SK-N-SH (cell line): ENCODE measurements at regions not wholly inside any gene's neighbourhood (a gene's known extent, or its start where the extent isn't known, plus 50 kb on each side); places are given as distances from the start of the nearest gene placed in this dataset.
A peak's percentile ranks its signal among the peaks of the same experiment; 100 is the strongest.

Experiments
- CTCF ChIA-PET: fragments of 300-600, 350-600 bp; formaldehyde crosslinking; extraction: SDS; loops from one replicate; lab custom pipeline; 2021; lab: Yijun Ruan, JAX
- POLR2A ChIA-PET: fragments of 350-600 bp; sonication (Branson Sonifier 250); formaldehyde crosslinking; extraction: SDS; loops from one replicate; lab custom pipeline; 2020; ENCODE audit warnings: antibody characterized with exemption, inconsistent platforms; lab: Yijun Ruan, JAX
- DNase-seq: peaks from one replicate; pipeline ENCODE4 v3.0.0; 2012
- H2AFZ ChIP-seq: fragments of 200-600 bp; sonication (generic); 2 replicates; pipeline ENCODE4 v1.8.1; 2016; ENCODE audit warnings: antibody characterized with exemption, mild to moderate bottlenecking, low read depth
- H3F3A ChIP-seq: fragments of 200-600 bp; sonication (generic); replicated peaks from 2 replicates; pipeline ENCODE3; 2016; ENCODE audit warnings: antibody characterized with exemption, mild to moderate bottlenecking; ENCODE audit not compliant: insufficient read depth
- H3K27ac ChIP-seq, 2 experiments: fragments of 200-500 bp in 1 of 2; fragments of 200-600 bp in 1 of 2; sonication (Bioruptor generic) in 1 of 2; sonication (generic), shearing (Covaris generic) in 1 of 2; 2 replicates each; pipeline versions ENCODE4 v1.5.1 to v1.6.1; 2014 to 2016; ENCODE audit warnings: low read depth in 2 of 2, inconsistent platforms in 1 of 2, low read length in 1 of 2, mild to moderate bottlenecking in 1 of 2, mixed read lengths in 1 of 2
- H3K27me3 ChIP-seq: fragments of 200-600 bp; sonication (generic), shearing (Covaris generic); 2 replicates; pipeline ENCODE4 v1.6.1; 2016; ENCODE audit warnings: mixed run types; ENCODE audit not compliant: insufficient read depth
- H3K36me3 ChIP-seq, 2 experiments: fragments of 200-500 bp in 1 of 2; fragments of 200-600 bp in 1 of 2; sonication (Bioruptor generic) in 1 of 2; sonication (generic) in 1 of 2; replicated peaks in 1 of 2; 2 replicates each; pipeline versions ENCODE3 to v1.5.1; 2014 to 2016; ENCODE audit warnings: low read length in 1 of 2, mild to moderate bottlenecking in 1 of 2; ENCODE audit not compliant: insufficient read depth in 2 of 2, control insufficient read depth in 1 of 2
- H3K4me1 ChIP-seq, 2 experiments: fragments of 200-500 bp in 1 of 2; fragments of 200-600 bp in 1 of 2; sonication (Bioruptor generic) in 1 of 2; sonication (generic), shearing (Covaris generic) in 1 of 2; 2 replicates each; pipeline versions ENCODE4 v1.5.1 to v1.6.1; 2014 to 2016; ENCODE audit warnings: low read depth in 1 of 2, low read length in 1 of 2, mixed run types in 1 of 2; ENCODE audit not compliant: insufficient read depth in 2 of 2, control insufficient read depth in 1 of 2
- H3K4me2 ChIP-seq: fragments of 200-600 bp; sonication (generic), shearing (Covaris generic); 2 replicates; pipeline ENCODE4 v1.6.1; 2017; ENCODE audit warnings: mixed run types
- H3K4me3 ChIP-seq, 2 experiments: fragments of 200-500 bp in 1 of 2; fragments of 200-600 bp in 1 of 2; sonication (Bioruptor generic) in 1 of 2; sonication (generic), shearing (Covaris generic) in 1 of 2; 2 replicates each; pipeline versions ENCODE4 v1.5.1 to v1.8.1; 2014 to 2016; ENCODE audit warnings: low read depth in 2 of 2, inconsistent platforms in 1 of 2, low read length in 1 of 2, mild to moderate bottlenecking in 1 of 2, mixed read lengths in 1 of 2, moderate library complexity in 1 of 2
- H3K79me2 ChIP-seq: fragments of 200-600 bp; sonication (generic); 2 replicates; pipeline ENCODE4 v1.8.1; 2017; ENCODE audit warnings: mild to moderate bottlenecking; ENCODE audit not compliant: insufficient read depth
- H3K9ac ChIP-seq: fragments of 200-600 bp; sonication (generic); 2 replicates; pipeline ENCODE4 v1.6.1; 2017; ENCODE audit warnings: mixed run types
- H3K9me2 ChIP-seq: fragments of 200-600 bp; sonication (generic); 2 replicates; pipeline ENCODE4 v1.6.1; 2017; ENCODE audit warnings: mixed run types
- H3K9me3 ChIP-seq: fragments of 200-600 bp; sonication (generic); 2 replicates; pipeline ENCODE4 v1.6.1; 2017; ENCODE audit warnings: mixed run types, mild to moderate bottlenecking, moderate library complexity
- H4K20me1 ChIP-seq: fragments of 200-600 bp; sonication (generic); 2 replicates; pipeline ENCODE4 v1.6.1; 2017; ENCODE audit warnings: mild to moderate bottlenecking, mixed run types; ENCODE audit not compliant: insufficient read depth
- CHD2 ChIP-seq: fragments of 150-350 bp; IDR thresholded peaks from 2 replicates; pipeline ENCODE4 v1.6.1; 2018; ENCODE audit warnings: low read length; ENCODE audit not compliant: partially characterized antibody
- CTCF ChIP-seq: fragments of 200-600 bp; sonication (generic); IDR thresholded peaks from 2 replicates; pipeline ENCODE4 v1.6.1; 2017; ENCODE audit warnings: antibody characterized with exemption, mild to moderate bottlenecking, moderate library complexity
- ELF1 ChIP-seq: IDR thresholded peaks from 2 replicates; pipeline ENCODE4 v1.4.0; 2012
- EP300 ChIP-seq, 2 experiments: IDR thresholded peaks; 2 replicates each; pipeline versions ENCODE4 v1.4.0 to v1.6.1; 2012; ENCODE audit warnings: borderline replicate concordance in 1 of 2, low read depth in 1 of 2, low read length in 1 of 2
- EZH2phosphoT487 ChIP-seq: fragments of 200-600 bp; sonication (generic); IDR thresholded peaks from 2 replicates; pipeline ENCODE4 v1.6.1; 2017; ENCODE audit warnings: low read depth, mixed run types, mild to moderate bottlenecking, antibody characterized with exemption, moderate library complexity, borderline replicate concordance
- FOXM1 ChIP-seq: IDR thresholded peaks from 2 replicates; pipeline ENCODE4 v1.4.0; 2012; ENCODE audit warnings: low read depth, mild to moderate bottlenecking
- GABPA ChIP-seq: IDR thresholded peaks from 2 replicates; pipeline ENCODE4 v1.4.0; 2012; ENCODE audit warnings: low read depth, mild to moderate bottlenecking
- MEF2A ChIP-seq: IDR thresholded peaks from 2 replicates; pipeline ENCODE4 v1.4.0; 2012; ENCODE audit warnings: low read depth, borderline replicate concordance
- MXI1 ChIP-seq: IDR thresholded peaks from 2 replicates; pipeline ENCODE4 v1.6.1; 2012; ENCODE audit warnings: mild to moderate bottlenecking, low read depth, low read length, improper control_type of control experiment
- NFIC ChIP-seq: IDR thresholded peaks from 2 replicates; pipeline ENCODE4 v1.4.0; 2012; ENCODE audit warnings: borderline replicate concordance
- PBX3 ChIP-seq: IDR thresholded peaks from 2 replicates; pipeline ENCODE4; 2012
- POLR2AphosphoS5 ChIP-seq: IDR thresholded peaks from 2 replicates; pipeline ENCODE4 v1.6.1; 2012; ENCODE audit warnings: low read depth, low read length
- SIN3A ChIP-seq: IDR thresholded peaks from 2 replicates; pipeline ENCODE4 v1.6.1; 2012; ENCODE audit warnings: low read depth, mild to moderate bottlenecking, low read length, moderate library complexity, borderline replicate concordance
- SMC3 ChIP-seq: IDR thresholded peaks from 2 replicates; pipeline ENCODE4 v1.6.1; 2012; ENCODE audit warnings: low read depth, low read length, improper control_type of control experiment
- TCF12 ChIP-seq: IDR thresholded peaks from 2 replicates; pipeline ENCODE4 v1.4.0; 2012
- TEAD4 ChIP-seq: IDR thresholded peaks from 2 replicates; pipeline ENCODE4 v1.4.0; 2012; ENCODE audit warnings: mild to moderate bottlenecking, borderline replicate concordance; ENCODE audit not compliant: insufficient read depth
- WGBS: methylation state at CpG from one replicate; pipeline ENCODE4 v1.1.6; 2017; ENCODE audit warnings: low lambda C conversion rate; 5-methylcytosine and 5-hydroxymethylcytosine counted together
- TF ChIP-seq, protein P1 (sequence below): IDR thresholded peaks from 2 replicates; pipeline ENCODE4 v1.6.1; 2012; ENCODE audit warnings: mild to moderate bottlenecking, low read depth, low read length, moderate library complexity
- TF ChIP-seq, protein P2 (sequence below): IDR thresholded peaks from 2 replicates; pipeline ENCODE4 v1.4.0; 2012; ENCODE audit warnings: low read depth, borderline replicate concordance

DNA sequence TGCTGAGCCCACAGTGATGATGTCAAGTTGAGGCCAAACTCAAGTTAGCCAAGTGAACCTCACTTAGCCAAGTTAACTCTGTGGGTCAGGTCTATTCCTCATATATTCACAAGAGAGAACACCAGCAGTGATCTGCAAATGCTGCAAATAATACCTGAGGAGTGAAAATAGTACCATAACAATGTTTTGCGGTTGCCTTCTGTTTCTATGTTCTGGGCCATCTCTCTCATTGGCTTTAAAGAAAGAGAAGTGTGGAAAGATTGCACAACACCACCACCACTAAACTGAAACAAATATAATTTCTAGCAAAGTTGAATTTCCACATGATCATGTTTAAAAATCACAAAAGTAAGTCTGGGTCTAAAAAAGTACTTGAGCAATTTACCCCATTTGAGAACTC is 211.1 kb upstream of the GALNT5 start:
- Histone ChIP-seq H3K27ac (no peak overlapping the region), H2AFZ (no peak overlapping the region), H4K20me1 (no peaks in the 10 kb centered on the region), H3K36me3 (no peaks in the 10 kb centered on the region), H3K27me3 (no peaks in the 10 kb centered on the region)
- POLR2A ChIA-PET: no interaction called here
- TF ChIP-seq TEAD4: no peak
- no peak for TF ChIP-seq CTCF
- TF ChIP-seq MXI1: no peak
- TF ChIP-seq NFIC: no peak
- TF ChIP-seq, all 33 proteins: peak for 0
- Histone ChIP-seq H3K9me3 (no peaks in the 10 kb centered on the region), H3K79me2 (no peaks in the 10 kb centered on the region), H3F3A (no peaks in the 10 kb centered on the region), H3K9ac (no peak overlapping the region), H3K4me1 (peaks cover 0 to 8% of the 10 kb centered on the region in 2 experiments; a peak in 1 of 4 replicates), H3K4me3 (no peak overlapping the region), H3K9me2 (no peaks in the 10 kb centered on the region; the same call in 1 of the 2 replicates), H3K4me2 (no peak overlapping the region)
- DNase-seq: no peak
- CTCF ChIA-PET: no interaction called here
- WGBS: 47% methylated on average over 1 of the region's 1 CpG

DNA sequence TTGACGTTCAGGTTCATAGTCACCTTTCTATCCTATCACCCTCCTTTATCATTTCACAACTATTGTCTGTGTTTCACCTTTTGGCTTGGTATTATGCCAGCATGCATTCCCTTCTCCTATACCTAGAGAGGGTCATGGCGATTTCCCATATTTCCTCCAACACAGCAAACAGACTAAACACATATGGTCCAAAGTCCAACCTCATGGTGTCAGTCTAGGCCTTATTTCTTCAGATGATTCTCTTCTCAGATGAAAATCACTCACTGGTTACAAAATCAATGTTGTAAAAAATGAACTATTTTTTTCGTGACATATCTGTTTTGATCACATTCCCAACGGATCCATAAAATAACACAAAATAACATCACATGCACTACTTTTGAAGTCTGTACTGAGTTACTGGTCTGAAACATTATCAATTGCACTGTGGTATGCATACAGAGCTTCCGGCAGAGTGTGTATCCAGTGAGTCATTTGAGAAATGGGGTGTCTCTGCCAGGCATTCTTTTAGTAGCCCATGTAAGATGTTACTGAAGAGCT is 204.8 kb upstream of the GALNT5 start:
- Histone ChIP-seq H3K27me3 (no peaks in the 10 kb centered on the region), H3F3A (peaks cover 21% of the 10 kb centered on the region), H3K4me2 (no peak overlapping the region), H3K9ac (no peak overlapping the region), H4K20me1 (no peaks in the 10 kb centered on the region), H3K27ac (peak overlapping the region; percentile 14 to 29; a peak in 2 of 4 replicates), H3K36me3 (no peaks in the 10 kb centered on the region), H3K79me2 (no peaks in the 10 kb centered on the region), H3K9me3 (no peaks in the 10 kb centered on the region), H3K4me3 (no peak overlapping the region), H2AFZ (0 out of 2 replicates have a peak overlapping the region, but pooled peaks have one; percentile 16), H3K4me1 (peaks cover 0 to 27% of the 10 kb centered on the region in 2 experiments; a peak in 1 of 4 replicates), H3K9me2 (no peaks in the 10 kb centered on the region; the same call in 1 of the 2 replicates)
- no peak for DNase-seq
- ChIA-PET CTCF (interaction anchor here (0.6 to 1.1 kb wide), 2 partner anchors 10 to 1679 kb away, joined by 3 read pairs; no protein-coding TSS in a partner anchor), POLR2A (no interaction called here)
- 13% methylated on average over 5 of the region's 5 CpGs for WGBS
- TF ChIP-seq CHD2: no peak
- TF ChIP-seq, protein P1, sequence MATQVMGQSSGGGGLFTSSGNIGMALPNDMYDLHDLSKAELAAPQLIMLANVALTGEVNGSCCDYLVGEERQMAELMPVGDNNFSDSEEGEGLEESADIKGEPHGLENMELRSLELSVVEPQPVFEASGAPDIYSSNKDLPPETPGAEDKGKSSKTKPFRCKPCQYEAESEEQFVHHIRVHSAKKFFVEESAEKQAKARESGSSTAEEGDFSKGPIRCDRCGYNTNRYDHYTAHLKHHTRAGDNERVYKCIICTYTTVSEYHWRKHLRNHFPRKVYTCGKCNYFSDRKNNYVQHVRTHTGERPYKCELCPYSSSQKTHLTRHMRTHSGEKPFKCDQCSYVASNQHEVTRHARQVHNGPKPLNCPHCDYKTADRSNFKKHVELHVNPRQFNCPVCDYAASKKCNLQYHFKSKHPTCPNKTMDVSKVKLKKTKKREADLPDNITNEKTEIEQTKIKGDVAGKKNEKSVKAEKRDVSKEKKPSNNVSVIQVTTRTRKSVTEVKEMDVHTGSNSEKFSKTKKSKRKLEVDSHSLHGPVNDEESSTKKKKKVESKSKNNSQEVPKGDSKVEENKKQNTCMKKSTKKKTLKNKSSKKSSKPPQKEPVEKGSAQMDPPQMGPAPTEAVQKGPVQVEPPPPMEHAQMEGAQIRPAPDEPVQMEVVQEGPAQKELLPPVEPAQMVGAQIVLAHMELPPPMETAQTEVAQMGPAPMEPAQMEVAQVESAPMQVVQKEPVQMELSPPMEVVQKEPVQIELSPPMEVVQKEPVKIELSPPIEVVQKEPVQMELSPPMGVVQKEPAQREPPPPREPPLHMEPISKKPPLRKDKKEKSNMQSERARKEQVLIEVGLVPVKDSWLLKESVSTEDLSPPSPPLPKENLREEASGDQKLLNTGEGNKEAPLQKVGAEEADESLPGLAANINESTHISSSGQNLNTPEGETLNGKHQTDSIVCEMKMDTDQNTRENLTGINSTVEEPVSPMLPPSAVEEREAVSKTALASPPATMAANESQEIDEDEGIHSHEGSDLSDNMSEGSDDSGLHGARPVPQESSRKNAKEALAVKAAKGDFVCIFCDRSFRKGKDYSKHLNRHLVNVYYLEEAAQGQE: 0 out of 2 replicates have a peak, but pooled peaks have one; percentile 19
- no peak for TF ChIP-seq EZH2phosphoT487
- no peak; the same call in 1 of the 2 replicates for TF ChIP-seq TEAD4
- TF ChIP-seq MXI1: no peak
- TF ChIP-seq SIN3A: no peak
- TF ChIP-seq TCF12: peak; percentile 84
- 0 out of 2 replicates have a peak, but pooled peaks have one; percentile 13 for TF ChIP-seq GABPA
- peak; percentile 83 for TF ChIP-seq PBX3
- TF ChIP-seq NFIC: peak; percentile 84
- peak; percentile 56; the same call in 1 of the 2 replicates for TF ChIP-seq FOXM1
- TF ChIP-seq, protein P2, sequence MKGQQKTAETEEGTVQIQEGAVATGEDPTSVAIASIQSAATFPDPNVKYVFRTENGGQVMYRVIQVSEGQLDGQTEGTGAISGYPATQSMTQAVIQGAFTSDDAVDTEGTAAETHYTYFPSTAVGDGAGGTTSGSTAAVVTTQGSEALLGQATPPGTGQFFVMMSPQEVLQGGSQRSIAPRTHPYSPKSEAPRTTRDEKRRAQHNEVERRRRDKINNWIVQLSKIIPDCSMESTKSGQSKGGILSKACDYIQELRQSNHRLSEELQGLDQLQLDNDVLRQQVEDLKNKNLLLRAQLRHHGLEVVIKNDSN: 0 out of 2 replicates have a peak, but pooled peaks have one; percentile 24
- peak in 1 of 2 experiments; percentile 79; a peak in 1 of 4 replicates for TF ChIP-seq EP300 (IDR thresholded peaks at IDR 0.05; ENCODE audit: borderline replicate concordance in 1 of 2, low read depth in 1 of 2, low read length in 1 of 2)
- no peak for TF ChIP-seq SMC3
- TF ChIP-seq ELF1: peak; percentile 46; the same call in 1 of the 2 replicates
- no peak for TF ChIP-seq POLR2AphosphoS5
- TF ChIP-seq MEF2A: peak; percentile 7; the same call in 1 of the 2 replicates
